Body of pancreas (tissue), 4 donors: ENCODE measurements at regions not wholly inside any gene's neighbourhood (a gene's known extent, or its start where the extent isn't known, plus 50 kb on each side); places are given as distances from the start of the nearest gene placed in this dataset.

Source experiments
- POLR2A ChIP-seq, 3 donors: fragments of 450-650 bp; IDR thresholded peaks; one replicate each; pipeline ENCODE4 v1.6.1; 2016; ENCODE audit warnings: antibody characterized with exemption in 3 of 3, mild to moderate bottlenecking in 2 of 3
- TF ChIP-seq, protein P1 (sequence below), 7 experiments: fragments of 450-650 bp in 4 of 7; fragments of 200-600 bp in 3 of 7; sonication (generic) in 3 of 7; IDR thresholded peaks; one replicate each; pipeline ENCODE4 v1.5.1; 2016 to 2019; ENCODE audit warnings: antibody characterized with exemption in 7 of 7

DNA sequence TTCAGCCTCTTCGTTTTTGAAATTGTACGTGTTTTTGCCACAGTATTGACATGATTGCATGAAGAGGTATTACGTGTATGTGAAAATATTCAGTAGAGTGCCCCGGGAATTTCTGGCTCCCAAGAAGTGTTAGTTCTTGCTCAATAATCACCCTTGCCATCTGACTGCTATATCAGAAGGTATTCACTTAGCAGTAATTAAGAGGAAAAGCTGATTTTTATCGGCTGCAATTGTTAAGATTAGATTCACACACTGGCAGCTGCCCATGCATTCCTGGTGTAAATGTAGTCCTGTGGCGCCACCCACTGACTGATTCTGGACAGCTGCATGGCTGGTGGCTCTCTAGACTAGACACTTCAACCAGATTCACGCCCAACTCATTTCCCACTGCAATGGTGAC, 440.1 kb upstream of the ADAMTS16 start:
- TF ChIP-seq, protein P1, sequence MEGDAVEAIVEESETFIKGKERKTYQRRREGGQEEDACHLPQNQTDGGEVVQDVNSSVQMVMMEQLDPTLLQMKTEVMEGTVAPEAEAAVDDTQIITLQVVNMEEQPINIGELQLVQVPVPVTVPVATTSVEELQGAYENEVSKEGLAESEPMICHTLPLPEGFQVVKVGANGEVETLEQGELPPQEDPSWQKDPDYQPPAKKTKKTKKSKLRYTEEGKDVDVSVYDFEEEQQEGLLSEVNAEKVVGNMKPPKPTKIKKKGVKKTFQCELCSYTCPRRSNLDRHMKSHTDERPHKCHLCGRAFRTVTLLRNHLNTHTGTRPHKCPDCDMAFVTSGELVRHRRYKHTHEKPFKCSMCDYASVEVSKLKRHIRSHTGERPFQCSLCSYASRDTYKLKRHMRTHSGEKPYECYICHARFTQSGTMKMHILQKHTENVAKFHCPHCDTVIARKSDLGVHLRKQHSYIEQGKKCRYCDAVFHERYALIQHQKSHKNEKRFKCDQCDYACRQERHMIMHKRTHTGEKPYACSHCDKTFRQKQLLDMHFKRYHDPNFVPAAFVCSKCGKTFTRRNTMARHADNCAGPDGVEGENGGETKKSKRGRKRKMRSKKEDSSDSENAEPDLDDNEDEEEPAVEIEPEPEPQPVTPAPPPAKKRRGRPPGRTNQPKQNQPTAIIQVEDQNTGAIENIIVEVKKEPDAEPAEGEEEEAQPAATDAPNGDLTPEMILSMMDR (IDR thresholded peaks at IDR 0.05) = peak in 5 of 7 experiments; percentile 32 to 49 (median 48)
- TF ChIP-seq POLR2A (IDR thresholded peaks at IDR 0.05) = no peak
